ENCODE measurements at regions not wholly inside any gene's neighbourhood (a gene's known extent, or its start where the extent isn't known, plus 50 kb on each side); places are given as distances from the start of the nearest gene placed in this dataset.

DNA sequence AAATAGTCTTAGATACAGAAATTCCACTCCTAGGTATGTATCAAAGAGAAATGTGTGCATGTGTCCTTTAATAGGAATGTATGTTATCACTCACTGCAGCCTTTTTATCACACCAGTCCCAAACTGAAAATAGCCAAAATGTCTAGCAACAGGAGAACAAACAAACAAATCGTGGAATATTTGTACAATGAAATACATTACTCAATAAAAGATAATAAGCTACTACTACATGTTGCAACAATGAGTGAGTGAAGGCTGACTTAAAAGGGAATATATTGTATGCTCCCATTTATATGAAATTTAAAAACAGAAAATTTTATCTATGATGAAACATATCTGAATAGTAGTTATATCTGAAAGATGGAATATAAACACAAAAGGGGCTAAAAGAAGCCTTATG is 212.1 kb upstream of the PLD5 start:
- no peak overlapping the region for H3K4me3 ChIP-seq (ENCODE audit: low read length in 2 of 2)
- peaks cover 2% of the 10 kb centered on the region for H3K79me1 ChIP-seq (ENCODE audit: low read depth, low read length)
- no peaks in the 10 kb centered on the region for H3K27me3 ChIP-seq (ENCODE audit: control insufficient read depth in 3 of 3, insufficient read depth in 3 of 3, low read depth in 1 of 3, low read length in 3 of 3)
- DNase-seq (ENCODE audit: low spot score): no peak
- WGBS, 2 donors (ENCODE audit: extremely low coverage in 2 of 2, insufficient read length in 2 of 2, insufficient replicate concordance in 1 of 2): no CpG with 5 or more reads among the region's 1 CpG
- no peak overlapping the region for H2AFZ ChIP-seq (ENCODE audit: low read length)
- H2BK120ac ChIP-seq (ENCODE audit: low read depth, low read length): no peak overlapping the region
- H2BK5ac ChIP-seq (ENCODE audit: low read length): no peak overlapping the region
- no peak overlapping the region for H3K9ac ChIP-seq (ENCODE audit: low read depth, low read length, poor library complexity)
- H3K27ac ChIP-seq (replicated peaks; ENCODE audit: low read length): no peak overlapping the region
- H4K8ac ChIP-seq (ENCODE audit: low read depth, low read length): no peak overlapping the region
- H2BK15ac ChIP-seq (ENCODE audit: low read length): no peak overlapping the region
- H3K9me3 ChIP-seq (replicated peaks in 1 of 2; ENCODE audit: control insufficient read depth in 2 of 2, insufficient read depth in 1 of 2, low read depth in 1 of 2, low read length in 2 of 2): peaks cover 0 to 5% of the 10 kb centered on the region in 2 donors
- H4K91ac ChIP-seq (ENCODE audit: low read depth, low read length, poor library complexity): no peak overlapping the region
- no peak overlapping the region for H3K4me2 ChIP-seq (ENCODE audit: insufficient read depth, low read length, poor library complexity, severe bottlenecking)
- H3K4me1 ChIP-seq (ENCODE audit: control insufficient read depth in 2 of 2, insufficient read depth in 1 of 2, low read depth in 1 of 2, low read length in 2 of 2): no peaks in the 10 kb centered on the region
- no peak overlapping the region for H2BK12ac ChIP-seq (ENCODE audit: low read length)
- no peak overlapping the region for H3K4ac ChIP-seq (ENCODE audit: low read length)
- no peak overlapping the region for H3K23ac ChIP-seq (ENCODE audit: low read depth, low read length, poor library complexity)
- no peak overlapping the region for H3K18ac ChIP-seq (ENCODE audit: low read length)
- H3K14ac ChIP-seq (ENCODE audit: low read length): no peak overlapping the region
- no peaks in the 10 kb centered on the region for H3K36me3 ChIP-seq (replicated peaks in 1 of 2; ENCODE audit: control insufficient read depth in 2 of 2, insufficient read depth in 2 of 2, low read length in 2 of 2)
- H2AK5ac ChIP-seq (ENCODE audit: low read depth, low read length): no peak overlapping the region

- H3K14ac ChIP-seq (ENCODE audit: low read length): no peak overlapping the region
- H3K4ac ChIP-seq (ENCODE audit: low read length): no peak overlapping the region
- H3K9ac ChIP-seq (ENCODE audit: low read depth, low read length, poor library complexity): no peak overlapping the region
- no peak overlapping the region for H4K8ac ChIP-seq (ENCODE audit: low read depth, low read length)
- no peak overlapping the region for H2BK15ac ChIP-seq (ENCODE audit: low read length)
- no peak overlapping the region for H3K4me3 ChIP-seq (ENCODE audit: low read length in 2 of 2)
- no peak overlapping the region for H4K91ac ChIP-seq (ENCODE audit: low read depth, low read length, poor library complexity)
- H3K27me3 ChIP-seq (ENCODE audit: control insufficient read depth in 3 of 3, insufficient read depth in 3 of 3, low read depth in 1 of 3, low read length in 3 of 3): no peaks in the 10 kb centered on the region
- no peak overlapping the region for H3K4me2 ChIP-seq (ENCODE audit: insufficient read depth, low read length, poor library complexity, severe bottlenecking)
- no peak overlapping the region for H3K27ac ChIP-seq (replicated peaks; ENCODE audit: low read length)
- H2BK120ac ChIP-seq (ENCODE audit: low read depth, low read length): no peak overlapping the region
- no peak overlapping the region for H2BK12ac ChIP-seq (ENCODE audit: low read length)
- H3K79me1 ChIP-seq (ENCODE audit: low read depth, low read length): peaks cover under 1% of the 10 kb centered on the region
- no peaks in the 10 kb centered on the region for H3K9me3 ChIP-seq (replicated peaks in 1 of 2; ENCODE audit: control insufficient read depth in 2 of 2, insufficient read depth in 1 of 2, low read depth in 1 of 2, low read length in 2 of 2)
- H2AFZ ChIP-seq (ENCODE audit: low read length): no peak overlapping the region
- no peaks in the 10 kb centered on the region for H3K4me1 ChIP-seq (ENCODE audit: control insufficient read depth in 2 of 2, insufficient read depth in 1 of 2, low read depth in 1 of 2, low read length in 2 of 2)
- H2AK5ac ChIP-seq (ENCODE audit: low read depth, low read length): no peak overlapping the region
- no peak overlapping the region for H3K18ac ChIP-seq (ENCODE audit: low read length)
- H3K36me3 ChIP-seq (replicated peaks in 1 of 2; ENCODE audit: control insufficient read depth in 2 of 2, insufficient read depth in 2 of 2, low read length in 2 of 2): no peaks in the 10 kb centered on the region
- H3K23ac ChIP-seq (ENCODE audit: low read depth, low read length, poor library complexity): no peak overlapping the region
- H2BK5ac ChIP-seq (ENCODE audit: low read length): no peak overlapping the region
- DNase-seq (ENCODE audit: low spot score): no peak
These were observed 210.8 kb upstream of the PLD5 start for GRCh38 chr1:242735323-242735722.

- H3K4me3 ChIP-seq (ENCODE audit: low read length in 2 of 2): no peak overlapping the region
- no peak overlapping the region for H4K8ac ChIP-seq (ENCODE audit: low read depth, low read length)
- no peak overlapping the region for H2BK5ac ChIP-seq (ENCODE audit: low read length)
- H3K27me3 ChIP-seq (ENCODE audit: control insufficient read depth in 3 of 3, insufficient read depth in 3 of 3, low read depth in 1 of 3, low read length in 3 of 3): no peaks in the 10 kb centered on the region
- H4K91ac ChIP-seq (ENCODE audit: low read depth, low read length, poor library complexity): no peak overlapping the region
- H3K4me1 ChIP-seq (ENCODE audit: control insufficient read depth in 2 of 2, insufficient read depth in 1 of 2, low read depth in 1 of 2, low read length in 2 of 2): no peaks in the 10 kb centered on the region
- H3K36me3 ChIP-seq (replicated peaks in 1 of 2; ENCODE audit: control insufficient read depth in 2 of 2, insufficient read depth in 2 of 2, low read length in 2 of 2): no peaks in the 10 kb centered on the region
- no peak overlapping the region for H3K4ac ChIP-seq (ENCODE audit: low read length)
- H3K18ac ChIP-seq (ENCODE audit: low read length): no peak overlapping the region
- H2AFZ ChIP-seq (ENCODE audit: low read length): no peak overlapping the region
- H3K4me2 ChIP-seq (ENCODE audit: insufficient read depth, low read length, poor library complexity, severe bottlenecking): no peak overlapping the region
- H3K79me1 ChIP-seq (ENCODE audit: low read depth, low read length): no peaks in the 10 kb centered on the region
- no peak overlapping the region for H3K27ac ChIP-seq (replicated peaks; ENCODE audit: low read length)
- no peak overlapping the region for H2BK15ac ChIP-seq (ENCODE audit: low read length)
- no peak for DNase-seq (ENCODE audit: low spot score)
- no peak overlapping the region for H2BK12ac ChIP-seq (ENCODE audit: low read length)
- no peak overlapping the region for H2AK5ac ChIP-seq (ENCODE audit: low read depth, low read length)
- H2BK120ac ChIP-seq (ENCODE audit: low read depth, low read length): no peak overlapping the region
- no peak overlapping the region for H3K23ac ChIP-seq (ENCODE audit: low read depth, low read length, poor library complexity)
- no peaks in the 10 kb centered on the region for H3K9me3 ChIP-seq (replicated peaks in 1 of 2; ENCODE audit: control insufficient read depth in 2 of 2, insufficient read depth in 1 of 2, low read depth in 1 of 2, low read length in 2 of 2)
- H3K9ac ChIP-seq (ENCODE audit: low read depth, low read length, poor library complexity): no peak overlapping the region
- no peak overlapping the region for H3K14ac ChIP-seq (ENCODE audit: low read length)
These were observed 206.9 kb upstream of the PLD5 start for GRCh38 chr1:242731446-242731845.

DNA sequence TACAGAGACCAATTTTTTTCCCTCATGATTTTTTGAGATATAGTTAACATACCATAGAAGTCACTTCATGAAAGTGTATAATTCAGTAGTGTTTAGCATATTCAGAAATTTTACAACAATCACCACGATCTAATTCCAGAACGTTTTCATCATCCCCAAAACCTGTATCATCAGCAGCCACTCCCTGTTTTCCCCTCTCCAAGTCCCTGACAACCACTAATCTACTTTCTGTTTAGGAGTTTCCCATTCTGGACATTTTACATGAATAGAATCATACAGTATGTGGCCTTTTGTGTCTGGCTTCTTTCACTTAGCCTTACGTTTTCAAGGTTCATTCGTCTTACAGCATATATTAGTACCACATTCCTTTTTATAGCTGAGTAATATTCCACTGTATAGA is 204.2 kb upstream of the PLD5 start:
- H2BK12ac ChIP-seq (ENCODE audit: low read length): no peak overlapping the region
- H3K27me3 ChIP-seq (ENCODE audit: control insufficient read depth in 3 of 3, insufficient read depth in 3 of 3, low read depth in 1 of 3, low read length in 3 of 3): no peaks in the 10 kb centered on the region
- no peak overlapping the region for H4K8ac ChIP-seq (ENCODE audit: low read depth, low read length)
- no CpG with 5 or more reads among the region's 4 CpGs for WGBS, 2 donors (ENCODE audit: extremely low coverage in 2 of 2, insufficient read length in 2 of 2, insufficient replicate concordance in 1 of 2)
- no peak overlapping the region for H2BK5ac ChIP-seq (ENCODE audit: low read length)
- no peak overlapping the region for H3K14ac ChIP-seq (ENCODE audit: low read length)
- no peak overlapping the region for H3K4me3 ChIP-seq (ENCODE audit: low read length in 2 of 2)
- no peaks in the 10 kb centered on the region for H3K79me1 ChIP-seq (ENCODE audit: low read depth, low read length)
- no peak overlapping the region for H3K4ac ChIP-seq (ENCODE audit: low read length)
- no peak overlapping the region for H3K18ac ChIP-seq (ENCODE audit: low read length)
- no peak overlapping the region for H3K4me2 ChIP-seq (ENCODE audit: insufficient read depth, low read length, poor library complexity, severe bottlenecking)
- H2AK5ac ChIP-seq (ENCODE audit: low read depth, low read length): no peak overlapping the region
- no peak overlapping the region for H2BK120ac ChIP-seq (ENCODE audit: low read depth, low read length)
- no peak overlapping the region for H3K9ac ChIP-seq (ENCODE audit: low read depth, low read length, poor library complexity)
- no peak overlapping the region for H4K91ac ChIP-seq (ENCODE audit: low read depth, low read length, poor library complexity)
- H2AFZ ChIP-seq (ENCODE audit: low read length): no peak overlapping the region
- H3K36me3 ChIP-seq (replicated peaks in 1 of 2; ENCODE audit: control insufficient read depth in 2 of 2, insufficient read depth in 2 of 2, low read length in 2 of 2): no peaks in the 10 kb centered on the region
- H3K4me1 ChIP-seq (ENCODE audit: control insufficient read depth in 2 of 2, insufficient read depth in 1 of 2, low read depth in 1 of 2, low read length in 2 of 2): no peaks in the 10 kb centered on the region
- H2BK15ac ChIP-seq (ENCODE audit: low read length): no peak overlapping the region
- H3K9me3 ChIP-seq (replicated peaks in 1 of 2; ENCODE audit: control insufficient read depth in 2 of 2, insufficient read depth in 1 of 2, low read depth in 1 of 2, low read length in 2 of 2): no peaks in the 10 kb centered on the region
- no peak overlapping the region for H3K27ac ChIP-seq (replicated peaks; ENCODE audit: low read length)
- H3K23ac ChIP-seq (ENCODE audit: low read depth, low read length, poor library complexity): no peak overlapping the region
- DNase-seq (ENCODE audit: low spot score): no peak
